HEK293 (cell line): ENCODE measurements at regions not wholly inside any gene's neighbourhood (a gene's known extent, or its start where the extent isn't known, plus 50 kb on each side); places are given as distances from the start of the nearest gene placed in this dataset.

ENCODE experiments used
- CTCF ChIP-seq: fragments of 450-650 bp; formaldehyde crosslinking; IDR thresholded peaks from 2 replicates; pipeline ENCODE4 v1.5.1; 2016; ENCODE audit warnings: missing biosample characterization, missing genetic modification characterization
- ZBTB8A ChIP-seq: fragments of 450-650 bp; formaldehyde crosslinking; IDR thresholded peaks from 2 replicates; pipeline ENCODE4 v1.5.1; 2016; ENCODE audit warnings: missing biosample characterization, missing genetic modification characterization
- ZNF121 ChIP-seq: fragments of 450-650 bp; formaldehyde crosslinking; IDR thresholded peaks from 2 replicates; pipeline ENCODE4 v1.5.1; 2016; ENCODE audit warnings: missing biosample characterization, missing genetic modification characterization
- ZNF423 ChIP-seq: fragments of 450-650 bp; formaldehyde crosslinking; IDR thresholded peaks from 2 replicates; pipeline ENCODE4 v1.5.1; 2016; ENCODE audit warnings: missing biosample characterization, missing genetic modification characterization

GRCh38 chr4:175951794-175952193 lies 113.8 kb upstream of the WDR17 start:
- TF ChIP-seq CTCF (tag by site-specific recombination) (no peak), ZNF121 (tag by site-specific recombination) (no peak), ZBTB8A (tag by site-specific recombination) (no peak), ZNF423 (tag by site-specific recombination) (no peak)
